ENCODE measurements at regions not wholly inside any gene's neighbourhood (a gene's known extent, or its start where the extent isn't known, plus 50 kb on each side); places are given as distances from the start of the nearest gene placed in this dataset.

- no peak for TF ChIP-seq POLR2AphosphoS5 (IDR thresholded peaks at IDR 0.05; ENCODE audit: low read depth, low read length)
- TF ChIP-seq POLR2A (IDR thresholded peaks at IDR 0.05; ENCODE audit: low read depth, low read length): no peak
- TF ChIP-seq TAF1 (IDR thresholded peaks at IDR 0.05; ENCODE audit: low read depth, low read length): no peak
- TF ChIP-seq SPI1 (IDR thresholded peaks at IDR 0.05; ENCODE audit: low read depth, low read length): no peak
- no peak for TF ChIP-seq POU2F2 (IDR thresholded peaks at IDR 0.05; ENCODE audit: low read depth, low read length)
Observed at GRCh38 chr17:13727441-13728171, 125.9 kb upstream of the HS3ST3A1 start.
